ENCODE measurements at regions not wholly inside any gene's neighbourhood (a gene's known extent, or its start where the extent isn't known, plus 50 kb on each side); places are given as distances from the start of the nearest gene placed in this dataset.

DNA sequence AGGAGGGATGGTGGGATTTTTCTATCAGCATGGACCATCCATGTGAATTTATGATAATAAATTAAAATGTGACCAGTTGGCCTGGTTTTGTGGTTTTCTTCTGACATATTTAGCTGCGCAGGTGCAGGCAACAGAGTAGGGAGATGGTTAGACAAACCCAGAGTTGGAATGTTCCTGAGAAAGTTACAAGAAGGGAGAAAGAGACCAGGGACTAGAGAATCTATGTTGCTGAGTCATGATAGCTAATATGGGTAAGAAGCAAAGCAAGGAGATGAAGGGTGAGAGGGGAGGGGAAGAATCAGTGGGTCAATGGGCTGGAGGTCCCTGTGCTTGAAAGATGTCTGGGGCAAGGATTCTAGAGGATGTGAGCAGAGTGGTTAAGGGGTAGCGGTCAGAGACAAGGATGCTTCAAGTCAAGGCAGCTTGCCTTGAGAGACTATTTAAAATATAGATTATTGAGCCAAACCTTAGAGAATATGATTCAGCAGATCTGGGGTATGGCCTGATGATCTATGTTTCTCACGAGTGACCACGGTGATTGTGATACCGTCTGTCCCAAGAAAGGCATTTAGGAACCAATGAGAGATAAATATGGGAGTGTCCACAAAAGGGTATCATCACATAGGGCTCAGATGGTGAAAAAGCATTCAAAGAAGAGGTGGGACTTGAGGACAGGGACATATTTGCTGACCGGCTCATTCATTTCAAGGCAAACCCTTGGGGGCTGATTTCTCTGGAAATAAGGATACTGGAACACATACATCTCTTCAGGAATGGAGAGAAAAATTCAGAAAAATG is 219.7 kb upstream of the PLD5 start:
- Histone ChIP-seq H2AFZ (no peak overlapping the region), H3F3A (replicated peaks; ENCODE audit: low read depth) (no peaks in the 10 kb centered on the region), H3K4me2 (no peak overlapping the region), H3K27me3 (ENCODE audit: insufficient read depth) (no peaks in the 10 kb centered on the region), H3K27ac (ENCODE audit: low read depth) (no peak overlapping the region), H3K79me2 (replicated peaks; ENCODE audit: insufficient read depth) (no peaks in the 10 kb centered on the region), H3K4me1 (ENCODE audit: insufficient read depth) (no peaks in the 10 kb centered on the region), H4K20me1 (replicated peaks; ENCODE audit: insufficient read depth) (no peaks in the 10 kb centered on the region), H3K4me3 (no peak overlapping the region), H3K36me3 (ENCODE audit: insufficient read depth) (no peaks in the 10 kb centered on the region), H3K9me2 (ENCODE audit: insufficient read depth) (0 out of 2 replicates have a peak, but pooled peaks cover 3% of the 10 kb centered on the region)
- Mint-ChIP-seq H3K27me3 (ENCODE audit: insufficient read depth, low read depth, poor library complexity) (peaks cover 1% of the 10 kb centered on the region), H3K27ac (peak overlapping the region; percentile 3; the same call in 1 of the 2 replicates), H3K36me3 (ENCODE audit: low read depth) (no peaks in the 10 kb centered on the region), H3K4me3 (no peak overlapping the region), H3K4me1 (no peaks in the 10 kb centered on the region), H3K9me3 (peaks cover 7% of the 10 kb centered on the region)
- DNase-seq (ENCODE audit: low spot score): no peak
- TF ChIP-seq POLR2AphosphoS5 (IDR thresholded peaks at IDR 0.05; ENCODE audit: low read depth): no peak
- TF ChIP-seq, protein P1, sequence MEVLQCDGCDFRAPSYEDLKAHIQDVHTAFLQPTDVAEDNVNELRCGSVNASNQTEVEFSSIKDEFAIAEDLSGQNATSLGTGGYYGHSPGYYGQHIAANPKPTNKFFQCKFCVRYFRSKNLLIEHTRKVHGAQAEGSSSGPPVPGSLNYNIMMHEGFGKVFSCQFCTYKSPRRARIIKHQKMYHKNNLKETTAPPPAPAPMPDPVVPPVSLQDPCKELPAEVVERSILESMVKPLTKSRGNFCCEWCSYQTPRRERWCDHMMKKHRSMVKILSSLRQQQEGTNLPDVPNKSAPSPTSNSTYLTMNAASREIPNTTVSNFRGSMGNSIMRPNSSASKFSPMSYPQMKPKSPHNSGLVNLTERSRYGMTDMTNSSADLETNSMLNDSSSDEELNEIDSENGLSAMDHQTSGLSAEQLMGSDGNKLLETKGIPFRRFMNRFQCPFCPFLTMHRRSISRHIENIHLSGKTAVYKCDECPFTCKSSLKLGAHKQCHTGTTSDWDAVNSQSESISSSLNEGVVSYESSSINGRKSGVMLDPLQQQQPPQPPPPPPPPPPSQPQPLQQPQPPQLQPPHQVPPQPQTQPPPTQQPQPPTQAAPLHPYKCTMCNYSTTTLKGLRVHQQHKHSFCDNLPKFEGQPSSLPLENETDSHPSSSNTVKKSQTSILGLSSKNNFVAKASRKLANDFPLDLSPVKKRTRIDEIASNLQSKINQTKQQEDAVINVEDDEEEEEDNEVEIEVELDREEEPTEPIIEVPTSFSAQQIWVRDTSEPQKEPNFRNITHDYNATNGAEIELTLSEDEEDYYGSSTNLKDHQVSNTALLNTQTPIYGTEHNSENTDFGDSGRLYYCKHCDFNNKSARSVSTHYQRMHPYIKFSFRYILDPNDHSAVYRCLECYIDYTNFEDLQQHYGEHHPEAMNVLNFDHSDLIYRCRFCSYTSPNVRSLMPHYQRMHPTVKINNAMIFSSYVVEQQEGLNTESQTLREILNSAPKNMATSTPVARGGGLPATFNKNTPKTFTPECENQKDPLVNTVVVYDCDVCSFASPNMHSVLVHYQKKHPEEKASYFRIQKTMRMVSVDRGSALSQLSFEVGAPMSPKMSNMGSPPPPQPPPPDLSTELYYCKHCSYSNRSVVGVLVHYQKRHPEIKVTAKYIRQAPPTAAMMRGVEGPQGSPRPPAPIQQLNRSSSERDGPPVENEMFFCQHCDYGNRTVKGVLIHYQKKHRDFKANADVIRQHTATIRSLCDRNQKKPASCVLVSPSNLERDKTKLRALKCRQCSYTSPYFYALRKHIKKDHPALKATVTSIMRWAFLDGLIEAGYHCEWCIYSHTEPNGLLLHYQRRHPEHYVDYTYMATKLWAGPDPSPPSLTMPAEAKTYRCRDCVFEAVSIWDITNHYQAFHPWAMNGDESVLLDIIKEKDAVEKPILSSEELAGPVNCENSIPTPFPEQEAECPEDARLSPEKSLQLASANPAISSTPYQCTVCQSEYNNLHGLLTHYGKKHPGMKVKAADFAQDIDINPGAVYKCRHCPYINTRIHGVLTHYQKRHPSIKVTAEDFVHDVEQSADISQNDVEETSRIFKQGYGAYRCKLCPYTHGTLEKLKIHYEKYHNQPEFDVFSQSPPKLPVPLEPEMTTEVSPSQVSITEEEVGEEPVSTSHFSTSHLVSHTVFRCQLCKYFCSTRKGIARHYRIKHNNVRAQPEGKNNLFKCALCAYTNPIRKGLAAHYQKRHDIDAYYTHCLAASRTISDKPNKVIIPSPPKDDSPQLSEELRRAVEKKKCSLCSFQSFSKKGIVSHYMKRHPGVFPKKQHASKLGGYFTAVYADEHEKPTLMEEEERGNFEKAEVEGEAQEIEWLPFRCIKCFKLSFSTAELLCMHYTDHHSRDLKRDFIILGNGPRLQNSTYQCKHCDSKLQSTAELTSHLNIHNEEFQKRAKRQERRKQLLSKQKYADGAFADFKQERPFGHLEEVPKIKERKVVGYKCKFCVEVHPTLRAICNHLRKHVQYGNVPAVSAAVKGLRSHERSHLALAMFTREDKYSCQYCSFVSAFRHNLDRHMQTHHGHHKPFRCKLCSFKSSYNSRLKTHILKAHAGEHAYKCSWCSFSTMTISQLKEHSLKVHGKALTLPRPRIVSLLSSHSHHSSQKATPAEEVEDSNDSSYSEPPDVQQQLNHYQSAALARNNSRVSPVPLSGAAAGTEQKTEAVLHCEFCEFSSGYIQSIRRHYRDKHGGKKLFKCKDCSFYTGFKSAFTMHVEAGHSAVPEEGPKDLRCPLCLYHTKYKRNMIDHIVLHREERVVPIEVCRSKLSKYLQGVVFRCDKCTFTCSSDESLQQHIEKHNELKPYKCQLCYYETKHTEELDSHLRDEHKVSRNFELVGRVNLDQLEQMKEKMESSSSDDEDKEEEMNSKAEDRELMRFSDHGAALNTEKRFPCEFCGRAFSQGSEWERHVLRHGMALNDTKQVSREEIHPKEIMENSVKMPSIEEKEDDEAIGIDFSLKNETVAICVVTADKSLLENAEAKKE (CRISPR knock-in tag; IDR thresholded peaks at IDR 0.05): no peak
- no peak for TF ChIP-seq NANOG (IDR thresholded peaks at IDR 0.05; ENCODE audit: borderline replicate concordance)
- TF ChIP-seq, protein P2, sequence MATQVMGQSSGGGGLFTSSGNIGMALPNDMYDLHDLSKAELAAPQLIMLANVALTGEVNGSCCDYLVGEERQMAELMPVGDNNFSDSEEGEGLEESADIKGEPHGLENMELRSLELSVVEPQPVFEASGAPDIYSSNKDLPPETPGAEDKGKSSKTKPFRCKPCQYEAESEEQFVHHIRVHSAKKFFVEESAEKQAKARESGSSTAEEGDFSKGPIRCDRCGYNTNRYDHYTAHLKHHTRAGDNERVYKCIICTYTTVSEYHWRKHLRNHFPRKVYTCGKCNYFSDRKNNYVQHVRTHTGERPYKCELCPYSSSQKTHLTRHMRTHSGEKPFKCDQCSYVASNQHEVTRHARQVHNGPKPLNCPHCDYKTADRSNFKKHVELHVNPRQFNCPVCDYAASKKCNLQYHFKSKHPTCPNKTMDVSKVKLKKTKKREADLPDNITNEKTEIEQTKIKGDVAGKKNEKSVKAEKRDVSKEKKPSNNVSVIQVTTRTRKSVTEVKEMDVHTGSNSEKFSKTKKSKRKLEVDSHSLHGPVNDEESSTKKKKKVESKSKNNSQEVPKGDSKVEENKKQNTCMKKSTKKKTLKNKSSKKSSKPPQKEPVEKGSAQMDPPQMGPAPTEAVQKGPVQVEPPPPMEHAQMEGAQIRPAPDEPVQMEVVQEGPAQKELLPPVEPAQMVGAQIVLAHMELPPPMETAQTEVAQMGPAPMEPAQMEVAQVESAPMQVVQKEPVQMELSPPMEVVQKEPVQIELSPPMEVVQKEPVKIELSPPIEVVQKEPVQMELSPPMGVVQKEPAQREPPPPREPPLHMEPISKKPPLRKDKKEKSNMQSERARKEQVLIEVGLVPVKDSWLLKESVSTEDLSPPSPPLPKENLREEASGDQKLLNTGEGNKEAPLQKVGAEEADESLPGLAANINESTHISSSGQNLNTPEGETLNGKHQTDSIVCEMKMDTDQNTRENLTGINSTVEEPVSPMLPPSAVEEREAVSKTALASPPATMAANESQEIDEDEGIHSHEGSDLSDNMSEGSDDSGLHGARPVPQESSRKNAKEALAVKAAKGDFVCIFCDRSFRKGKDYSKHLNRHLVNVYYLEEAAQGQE (IDR thresholded peaks at IDR 0.05; ENCODE audit: unreplicated experiment): no peak
- no peak for TF ChIP-seq ZNF114 (CRISPR knock-in tag; IDR thresholded peaks at IDR 0.05)
- no peak for TF ChIP-seq EZH2 (IDR thresholded peaks at IDR 0.05; ENCODE audit: low read depth, unreplicated experiment)
- TF ChIP-seq, protein P3, sequence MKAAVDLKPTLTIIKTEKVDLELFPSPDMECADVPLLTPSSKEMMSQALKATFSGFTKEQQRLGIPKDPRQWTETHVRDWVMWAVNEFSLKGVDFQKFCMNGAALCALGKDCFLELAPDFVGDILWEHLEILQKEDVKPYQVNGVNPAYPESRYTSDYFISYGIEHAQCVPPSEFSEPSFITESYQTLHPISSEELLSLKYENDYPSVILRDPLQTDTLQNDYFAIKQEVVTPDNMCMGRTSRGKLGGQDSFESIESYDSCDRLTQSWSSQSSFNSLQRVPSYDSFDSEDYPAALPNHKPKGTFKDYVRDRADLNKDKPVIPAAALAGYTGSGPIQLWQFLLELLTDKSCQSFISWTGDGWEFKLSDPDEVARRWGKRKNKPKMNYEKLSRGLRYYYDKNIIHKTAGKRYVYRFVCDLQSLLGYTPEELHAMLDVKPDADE (IDR thresholded peaks at IDR 0.05): no peak
- TF ChIP-seq EZH2phosphoT487 (IDR thresholded peaks at IDR 0.05; ENCODE audit: unreplicated experiment): no peak
- TF ChIP-seq, protein P4, sequence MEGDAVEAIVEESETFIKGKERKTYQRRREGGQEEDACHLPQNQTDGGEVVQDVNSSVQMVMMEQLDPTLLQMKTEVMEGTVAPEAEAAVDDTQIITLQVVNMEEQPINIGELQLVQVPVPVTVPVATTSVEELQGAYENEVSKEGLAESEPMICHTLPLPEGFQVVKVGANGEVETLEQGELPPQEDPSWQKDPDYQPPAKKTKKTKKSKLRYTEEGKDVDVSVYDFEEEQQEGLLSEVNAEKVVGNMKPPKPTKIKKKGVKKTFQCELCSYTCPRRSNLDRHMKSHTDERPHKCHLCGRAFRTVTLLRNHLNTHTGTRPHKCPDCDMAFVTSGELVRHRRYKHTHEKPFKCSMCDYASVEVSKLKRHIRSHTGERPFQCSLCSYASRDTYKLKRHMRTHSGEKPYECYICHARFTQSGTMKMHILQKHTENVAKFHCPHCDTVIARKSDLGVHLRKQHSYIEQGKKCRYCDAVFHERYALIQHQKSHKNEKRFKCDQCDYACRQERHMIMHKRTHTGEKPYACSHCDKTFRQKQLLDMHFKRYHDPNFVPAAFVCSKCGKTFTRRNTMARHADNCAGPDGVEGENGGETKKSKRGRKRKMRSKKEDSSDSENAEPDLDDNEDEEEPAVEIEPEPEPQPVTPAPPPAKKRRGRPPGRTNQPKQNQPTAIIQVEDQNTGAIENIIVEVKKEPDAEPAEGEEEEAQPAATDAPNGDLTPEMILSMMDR (conservative IDR thresholded peaks at IDR 0.05; ENCODE audit: low read depth in 2 of 2): no peak
- TF ChIP-seq ZNF331 (CRISPR knock-in tag; IDR thresholded peaks at IDR 0.05; ENCODE audit: low read depth): no peak
- no peak for ATAC-seq

All from GM23338 (cell line).